ENCODE measurements at regions not wholly inside any gene's neighbourhood (a gene's known extent, or its start where the extent isn't known, plus 50 kb on each side); places are given as distances from the start of the nearest gene placed in this dataset.

DNA sequence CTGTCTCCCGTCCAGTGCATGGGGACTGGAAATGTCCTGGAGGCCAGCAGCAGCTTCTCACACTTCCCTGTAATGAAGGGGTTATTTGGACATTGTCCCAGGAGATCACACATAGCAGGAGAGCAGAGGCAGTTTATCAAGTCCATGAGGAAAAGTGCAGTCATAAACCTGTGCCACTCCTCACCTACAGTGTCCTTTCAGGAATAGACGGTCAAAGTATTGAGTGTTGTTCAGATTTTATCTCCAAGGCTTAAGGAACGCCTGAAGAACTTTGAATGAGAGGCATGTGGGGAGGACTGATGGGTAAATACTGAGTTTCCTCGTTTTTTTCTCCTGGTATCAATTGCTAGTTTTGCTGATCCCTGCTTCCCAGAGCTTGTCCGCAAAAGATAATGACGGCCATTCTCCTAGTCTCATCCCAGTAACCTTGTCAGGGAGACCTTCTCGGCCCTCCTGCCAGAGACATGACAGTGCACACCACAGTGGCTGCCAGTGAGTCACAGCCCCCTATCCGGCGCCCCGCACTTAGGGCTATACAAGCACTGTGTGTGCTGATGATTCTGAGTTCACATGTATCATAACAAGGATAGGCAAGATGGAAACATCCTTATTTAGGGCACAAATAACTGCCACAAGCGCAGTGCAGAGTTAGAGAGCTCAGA, 495.5 kb upstream of the MGMT start:
- in situ Hi-C loops (cut with MboI; ENCODE audit: low pct_unique_long_range_greater_than_20kb, low sequenced_read_pairs, unreplicated experiment) = no loop called here
- TF ChIP-seq, protein P1, sequence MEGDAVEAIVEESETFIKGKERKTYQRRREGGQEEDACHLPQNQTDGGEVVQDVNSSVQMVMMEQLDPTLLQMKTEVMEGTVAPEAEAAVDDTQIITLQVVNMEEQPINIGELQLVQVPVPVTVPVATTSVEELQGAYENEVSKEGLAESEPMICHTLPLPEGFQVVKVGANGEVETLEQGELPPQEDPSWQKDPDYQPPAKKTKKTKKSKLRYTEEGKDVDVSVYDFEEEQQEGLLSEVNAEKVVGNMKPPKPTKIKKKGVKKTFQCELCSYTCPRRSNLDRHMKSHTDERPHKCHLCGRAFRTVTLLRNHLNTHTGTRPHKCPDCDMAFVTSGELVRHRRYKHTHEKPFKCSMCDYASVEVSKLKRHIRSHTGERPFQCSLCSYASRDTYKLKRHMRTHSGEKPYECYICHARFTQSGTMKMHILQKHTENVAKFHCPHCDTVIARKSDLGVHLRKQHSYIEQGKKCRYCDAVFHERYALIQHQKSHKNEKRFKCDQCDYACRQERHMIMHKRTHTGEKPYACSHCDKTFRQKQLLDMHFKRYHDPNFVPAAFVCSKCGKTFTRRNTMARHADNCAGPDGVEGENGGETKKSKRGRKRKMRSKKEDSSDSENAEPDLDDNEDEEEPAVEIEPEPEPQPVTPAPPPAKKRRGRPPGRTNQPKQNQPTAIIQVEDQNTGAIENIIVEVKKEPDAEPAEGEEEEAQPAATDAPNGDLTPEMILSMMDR (IDR thresholded peaks at IDR 0.05; ENCODE audit: extremely low read depth, insufficient read depth, missing control alignments) = no peak
- no peak for DNase-seq (ENCODE audit: low spot score)

DNA sequence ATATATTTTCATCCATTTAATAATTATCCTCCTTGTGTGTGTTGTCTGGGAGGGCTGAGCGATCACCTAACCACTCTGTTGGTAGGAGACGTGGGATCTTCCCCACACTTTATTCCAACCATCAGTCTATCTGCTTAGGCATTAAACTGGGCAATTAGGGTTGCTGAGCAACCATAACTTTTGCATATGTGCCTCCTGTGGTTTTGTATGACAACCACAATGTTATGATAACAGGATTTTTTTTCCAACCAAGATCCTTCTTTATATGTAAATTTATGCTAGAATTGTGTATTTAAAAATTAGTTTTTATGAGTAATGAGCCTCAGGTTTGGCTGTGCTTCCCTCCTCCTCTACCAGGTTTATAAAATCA, 495.0 kb upstream of the MGMT start:
- in situ Hi-C loops (cut with MboI; ENCODE audit: low pct_unique_long_range_greater_than_20kb, low sequenced_read_pairs, unreplicated experiment) = no loop called here
- DNase-seq (ENCODE audit: low spot score) = no peak
- TF ChIP-seq, protein P1 (IDR thresholded peaks at IDR 0.05; ENCODE audit: extremely low read depth, insufficient read depth, missing control alignments) = no peak

DNA sequence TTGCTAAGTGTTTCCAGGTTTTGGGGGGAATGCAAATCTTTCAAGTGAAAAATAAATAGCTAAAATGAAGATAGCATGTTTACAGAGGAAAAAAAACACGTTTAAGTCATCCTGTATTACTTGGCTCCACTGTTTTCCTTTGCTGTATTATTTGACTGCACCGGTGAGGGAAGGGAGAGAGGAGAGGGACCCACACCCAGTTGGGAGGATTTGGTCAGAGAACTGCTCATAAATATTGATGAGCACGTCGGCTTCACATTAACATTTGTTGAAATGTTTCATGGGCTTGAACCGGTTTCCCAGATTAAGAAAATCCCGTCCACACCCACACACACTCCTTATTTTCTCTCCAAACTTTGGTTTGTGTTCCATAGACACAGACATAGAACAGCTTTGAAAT, 493.8 kb upstream of the MGMT start:
- DNase-seq (ENCODE audit: low spot score) = no peak
- TF ChIP-seq, protein P1 (IDR thresholded peaks at IDR 0.05; ENCODE audit: extremely low read depth, insufficient read depth, missing control alignments) = no peak
- in situ Hi-C loops (cut with MboI; ENCODE audit: low pct_unique_long_range_greater_than_20kb, low sequenced_read_pairs, unreplicated experiment) = no loop called here

GRCh38 chr10:128976856-128977255, 490.2 kb upstream of the MGMT start:
- TF ChIP-seq, protein P1 (IDR thresholded peaks at IDR 0.05; ENCODE audit: extremely low read depth, insufficient read depth, missing control alignments) = no peak
- DNase-seq (ENCODE audit: low spot score) = no peak
- in situ Hi-C loops (cut with MboI; ENCODE audit: low pct_unique_long_range_greater_than_20kb, low sequenced_read_pairs, unreplicated experiment) = no loop called here

DNA sequence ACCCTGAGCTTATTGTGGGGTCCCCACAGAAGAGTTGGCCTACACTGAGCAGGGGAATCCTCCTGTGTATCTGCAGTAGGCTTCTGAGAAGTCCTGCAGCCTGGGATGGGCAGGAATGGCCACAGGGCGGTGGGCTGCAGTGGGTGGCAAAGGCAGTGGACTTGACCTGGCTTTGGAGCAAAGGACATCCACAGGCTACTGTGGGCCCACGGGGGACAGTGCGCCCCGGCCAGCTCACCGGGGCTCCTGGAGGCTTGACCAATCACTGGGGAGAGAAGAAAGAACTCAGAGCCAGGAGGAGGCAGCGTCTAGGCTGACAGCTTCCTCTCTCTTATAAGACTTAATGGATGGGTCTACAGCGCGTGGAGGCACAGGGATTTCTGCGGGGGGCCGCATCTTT, 488.8 kb upstream of the MGMT start:
- no peak for DNase-seq (ENCODE audit: low spot score)
- in situ Hi-C loops (cut with MboI; ENCODE audit: low pct_unique_long_range_greater_than_20kb, low sequenced_read_pairs, unreplicated experiment) = no loop called here
- TF ChIP-seq, protein P1 (IDR thresholded peaks at IDR 0.05; ENCODE audit: extremely low read depth, insufficient read depth, missing control alignments) = no peak

GRCh38 chr10:128979405-128979804, 487.6 kb upstream of the MGMT start:
- TF ChIP-seq, protein P1 (IDR thresholded peaks at IDR 0.05; ENCODE audit: extremely low read depth, insufficient read depth, missing control alignments) = no peak
- in situ Hi-C loops (cut with MboI; ENCODE audit: low pct_unique_long_range_greater_than_20kb, low sequenced_read_pairs, unreplicated experiment) = no loop called here
- no peak for DNase-seq (ENCODE audit: low spot score)
